NCI-H1048 (cell line): ENCODE measurements at regions not wholly inside any gene's neighbourhood (a gene's known extent, or its start where the extent isn't known, plus 50 kb on each side); places are given as distances from the start of the nearest gene placed in this dataset.
"Not testable (repeated sequence)": the region's sequence is repeated elsewhere in the genome, so short reads cannot be mapped to it uniquely, and the experiment has no call there.

Experiments
- DNase-seq: peaks from one replicate; lab custom pipeline; 2025; lab: John Stamatoyannopoulos, UW

DNA sequence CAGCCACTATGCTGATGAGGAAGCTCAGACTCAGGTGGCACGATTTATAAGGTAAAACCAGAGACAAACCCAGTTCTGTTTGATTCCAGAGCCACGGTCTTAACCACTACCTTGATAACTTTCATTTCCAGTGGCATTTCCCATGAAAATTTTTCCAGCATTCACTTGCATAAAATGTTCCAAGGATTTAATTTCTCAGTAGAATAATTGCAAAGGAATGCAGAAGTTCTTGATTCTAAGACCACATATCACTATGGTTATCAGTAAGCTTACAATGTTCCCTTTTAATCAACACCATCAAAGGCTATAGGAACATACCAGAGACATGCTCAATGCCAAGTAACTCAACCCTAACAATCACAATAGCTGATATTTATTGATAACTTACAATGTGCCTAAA, 306.0 kb upstream of the HS3ST5 start:
- no peak for DNase-seq

DNA sequence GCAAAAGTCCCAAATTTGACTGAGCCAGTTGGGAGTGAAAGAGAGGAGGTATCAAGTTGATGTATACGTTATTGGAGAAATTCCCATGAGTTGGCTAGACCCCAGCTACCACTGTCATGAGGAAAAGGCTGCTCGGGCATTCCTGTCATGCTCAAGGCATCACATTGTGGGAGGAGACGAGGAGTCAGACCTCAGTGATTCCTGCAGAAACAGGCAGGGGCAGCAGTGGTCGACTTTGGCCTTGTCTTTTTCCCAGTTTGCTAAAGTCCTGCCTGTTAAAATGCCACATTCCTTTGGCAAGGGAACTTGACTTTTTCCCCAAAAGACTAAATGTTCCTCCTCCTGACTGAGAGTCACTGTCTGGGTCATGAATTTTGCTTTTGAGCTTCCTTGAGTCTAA, 295.5 kb upstream of the HS3ST5 start:
- DNase-seq = no peak

DNA sequence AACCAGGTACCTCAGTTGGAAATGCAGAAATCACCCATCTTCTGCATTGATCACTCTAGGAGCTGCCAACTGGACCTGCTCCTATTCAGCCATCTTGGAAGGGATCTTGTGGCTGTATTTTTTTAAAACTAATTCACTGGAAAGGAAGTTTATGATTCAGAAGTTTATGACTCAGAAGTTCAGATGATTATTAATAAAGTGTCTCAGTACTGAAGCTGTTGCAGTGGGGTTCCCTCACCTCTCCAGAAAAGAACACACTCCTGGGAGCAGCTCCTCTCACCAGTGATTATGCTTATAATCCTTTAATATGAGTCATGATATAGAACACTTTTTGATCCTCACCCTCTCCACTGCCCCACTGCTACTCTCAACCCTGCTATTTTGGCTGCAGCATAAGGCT, 291.2 kb upstream of the HS3ST5 start:
- no peak for DNase-seq

DNA sequence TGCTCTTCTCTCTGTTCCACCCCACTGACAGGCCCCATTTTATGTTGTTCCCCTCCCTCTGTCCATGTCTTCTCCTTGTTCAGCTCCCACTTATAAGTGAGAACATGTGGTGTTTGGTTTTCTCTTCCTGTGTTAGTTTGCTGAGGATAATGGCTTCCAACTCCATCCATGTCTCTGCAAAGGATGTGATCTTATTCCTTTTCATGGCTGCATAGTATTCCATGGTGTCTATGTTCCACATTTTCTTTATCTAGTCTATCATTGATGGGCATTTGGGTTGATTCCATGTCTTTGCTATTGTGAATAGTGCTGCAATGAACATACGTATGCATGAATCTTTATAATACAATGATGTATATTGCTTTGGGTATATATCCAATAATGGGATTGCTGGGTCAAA, 283.4 kb upstream of the HS3ST5 start:
- DNase-seq = not testable (repeated sequence)

DNA sequence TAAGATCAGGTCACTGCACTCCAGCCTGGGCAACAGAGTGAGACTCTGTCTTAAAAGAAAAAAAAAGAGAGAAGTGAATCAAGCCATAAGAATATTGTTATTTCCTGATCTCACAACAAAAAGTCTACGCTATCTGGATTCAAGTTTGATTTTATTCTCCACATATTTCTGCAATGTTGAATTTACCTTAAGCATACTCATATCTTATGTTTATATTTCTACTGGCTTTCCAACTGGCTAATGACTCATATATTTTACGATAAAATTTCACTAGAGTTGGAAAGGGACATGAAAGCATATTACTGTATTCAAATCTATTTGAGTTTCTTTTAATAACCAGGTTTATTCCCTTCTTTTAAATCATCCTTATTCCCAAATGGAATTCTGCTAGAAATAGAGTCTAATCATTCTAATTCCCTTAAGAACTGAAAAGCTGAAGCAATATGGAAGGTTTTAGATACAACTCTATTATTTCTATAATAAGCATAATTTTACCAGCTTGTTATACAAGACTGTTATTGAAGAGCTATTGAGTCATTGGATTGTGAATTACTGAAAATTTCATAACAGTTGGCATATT, 276.9 kb upstream of the HS3ST5 start:
- no peak for DNase-seq

DNA sequence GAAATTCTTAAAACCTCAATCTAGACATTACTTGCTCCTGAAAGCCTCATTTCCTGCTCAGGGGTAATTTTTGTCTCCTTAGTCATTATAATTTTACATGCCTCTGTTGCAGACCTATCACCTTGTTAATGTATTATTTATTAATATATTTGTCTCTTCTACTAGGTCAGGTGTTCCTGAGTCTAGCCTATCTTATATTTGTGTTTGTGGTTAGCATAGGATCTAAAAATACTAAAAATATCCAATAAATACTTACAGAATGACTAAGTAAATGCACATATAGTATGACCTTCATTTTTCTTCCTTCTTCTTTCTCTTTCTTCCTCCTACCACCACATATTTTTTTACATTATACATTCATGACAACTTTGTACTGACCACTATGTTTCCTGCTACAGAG, 268.9 kb upstream of the HS3ST5 start:
- DNase-seq = no peak

DNA sequence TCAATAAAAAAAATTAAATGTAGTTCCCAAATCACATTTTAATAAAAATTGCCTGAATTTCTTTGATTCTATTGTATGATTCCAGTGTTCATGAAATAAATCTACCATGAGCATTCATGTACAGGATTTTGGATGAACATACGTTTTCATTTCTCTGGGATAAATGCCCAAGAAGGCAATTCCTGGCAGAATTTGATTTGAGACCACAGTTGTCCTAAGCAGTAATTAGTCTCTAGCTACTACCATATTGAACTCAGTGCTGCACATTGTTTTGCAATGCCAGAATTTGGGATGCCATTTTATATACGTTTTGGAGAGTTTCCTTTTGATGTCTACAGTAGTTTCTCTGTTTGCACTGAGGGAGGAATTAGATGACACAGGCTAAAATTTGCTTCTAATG, 265.3 kb upstream of the HS3ST5 start:
- no peak for DNase-seq

DNA sequence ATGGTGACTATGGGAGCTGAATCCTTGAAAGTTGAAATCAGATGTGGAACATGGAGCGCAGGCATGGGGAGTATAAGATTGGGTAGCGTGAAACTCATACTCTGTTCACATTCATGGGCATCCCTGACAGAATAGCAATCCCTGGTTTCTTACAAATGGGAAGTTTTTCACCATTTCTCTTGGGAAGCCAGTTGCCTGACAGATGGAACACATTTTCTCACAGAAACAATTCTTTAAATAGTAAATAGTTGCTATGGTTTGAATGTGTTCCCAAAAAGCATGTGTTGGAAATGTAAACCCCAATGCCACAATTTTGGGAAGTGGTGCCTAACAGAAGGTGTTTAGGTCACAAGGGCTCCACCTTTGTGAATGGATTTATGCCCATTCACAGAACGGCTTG, 262.8 kb upstream of the HS3ST5 start:
- no peak for DNase-seq

DNA sequence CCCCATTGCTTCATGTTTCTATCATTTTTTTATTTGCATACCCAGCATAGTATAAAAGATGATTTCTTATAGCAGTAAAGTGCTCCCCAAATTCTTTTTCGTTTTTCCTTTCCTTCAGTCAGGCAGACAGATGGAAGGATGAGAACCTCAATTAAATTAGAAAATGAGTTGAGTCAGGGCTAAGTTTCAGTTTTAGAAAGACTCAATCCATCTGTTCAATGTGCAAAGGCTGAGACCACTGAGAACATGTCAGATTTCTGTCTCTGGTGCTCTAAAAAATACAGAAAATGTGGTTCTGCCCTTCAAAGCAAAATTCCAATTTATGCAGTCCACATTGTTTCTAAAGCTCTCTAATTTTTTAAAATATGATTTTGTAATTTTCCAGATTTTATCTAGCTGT, 257.6 kb upstream of the HS3ST5 start:
- DNase-seq = no peak

DNA sequence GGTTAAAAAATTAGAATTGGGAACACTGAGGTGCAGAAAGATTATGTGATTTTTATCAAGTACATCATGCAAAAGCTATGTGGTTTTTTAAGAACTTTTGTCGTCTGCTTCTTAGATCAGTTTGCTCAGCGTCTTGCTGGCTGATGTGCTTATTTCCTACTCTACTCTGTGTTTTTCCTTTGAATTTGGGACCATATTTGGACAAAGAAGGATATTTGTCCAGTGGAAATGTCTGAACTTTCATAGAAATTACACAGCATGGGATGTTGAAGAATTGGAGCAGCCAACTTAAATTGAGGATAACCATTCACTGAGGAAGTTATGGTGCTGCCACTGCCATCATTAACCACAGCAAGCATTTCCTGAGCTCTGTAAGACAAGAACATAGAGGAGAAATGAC, 252.8 kb upstream of the HS3ST5 start:
- DNase-seq = no peak

DNA sequence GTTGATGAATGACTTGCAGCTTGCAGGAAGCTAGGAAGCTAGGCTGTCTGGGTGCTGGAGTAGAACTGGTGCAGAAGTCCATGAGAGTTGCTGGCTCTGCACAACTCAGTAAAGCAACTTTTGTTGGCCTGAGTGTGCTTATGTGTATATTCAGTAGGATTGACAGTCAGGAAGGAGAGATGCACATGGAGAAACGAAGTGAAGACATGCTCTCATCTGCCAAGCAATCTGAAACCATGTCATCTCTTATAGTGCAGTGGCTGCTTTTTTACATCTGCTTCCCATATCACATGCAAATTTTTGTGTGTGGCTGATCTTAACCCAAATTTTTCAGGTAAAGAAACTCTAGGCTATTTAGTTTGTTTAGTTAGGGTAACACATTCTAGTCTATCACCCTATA, 252.4 kb upstream of the HS3ST5 start:
- no peak for DNase-seq

DNA sequence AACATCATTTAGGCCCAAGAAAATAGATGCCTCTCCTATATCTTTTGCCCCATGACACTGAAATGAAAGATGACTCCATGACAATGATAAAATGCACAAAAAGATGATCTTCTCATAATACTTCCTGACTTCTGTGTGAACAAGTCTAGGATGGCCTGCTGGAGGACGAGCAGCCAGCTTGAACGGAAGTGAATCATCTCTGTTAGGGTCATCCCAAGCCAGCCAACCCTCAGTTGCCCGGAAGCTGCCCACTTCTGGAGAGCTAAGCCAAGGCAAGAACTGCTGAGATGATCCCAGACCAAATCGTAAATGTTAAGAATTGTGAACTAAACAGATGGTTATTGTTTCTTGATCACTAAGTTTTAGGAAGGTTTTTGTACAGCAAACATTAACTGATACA, 249.7 kb upstream of the HS3ST5 start:
- DNase-seq = no peak

DNA sequence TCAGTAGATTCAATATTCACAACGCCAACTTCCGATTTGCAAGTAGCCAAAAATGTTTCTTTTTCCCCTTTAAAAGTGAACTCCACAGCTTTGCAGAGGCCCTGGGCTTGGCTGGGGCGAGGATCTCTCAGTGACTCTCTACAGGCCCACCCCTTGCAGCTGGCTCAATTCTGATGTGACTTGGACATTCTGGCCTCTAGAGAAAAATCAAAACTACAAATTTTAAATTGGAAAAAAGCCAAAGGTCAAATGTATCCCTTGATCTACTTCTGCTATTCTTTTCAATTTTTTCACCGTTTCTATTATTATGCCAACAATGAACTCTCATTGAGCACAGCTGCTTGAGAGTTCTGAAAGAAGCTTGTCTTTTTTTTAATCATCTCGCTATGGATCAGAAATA, 245.9 kb upstream of the HS3ST5 start:
- DNase-seq = no peak

DNA sequence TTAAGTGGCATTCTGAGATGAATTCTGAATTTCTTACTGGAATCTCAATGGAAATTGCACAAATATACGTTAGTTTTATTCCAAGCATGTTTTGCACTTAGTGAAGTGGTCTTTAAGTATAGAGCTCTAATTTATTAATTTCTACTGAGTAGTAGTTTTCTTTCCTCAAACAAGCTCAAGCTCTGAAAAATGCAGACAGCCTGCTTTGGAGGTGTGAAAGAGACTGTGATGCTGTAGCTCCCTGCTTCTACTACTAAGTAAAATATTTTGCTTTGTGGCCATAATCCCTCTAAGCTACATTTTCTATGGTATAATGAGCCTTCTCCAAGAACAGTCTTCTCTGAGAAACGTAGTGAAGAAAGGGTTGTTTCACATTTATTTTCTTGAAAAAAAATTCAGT, 243.5 kb upstream of the HS3ST5 start:
- no peak for DNase-seq

DNA sequence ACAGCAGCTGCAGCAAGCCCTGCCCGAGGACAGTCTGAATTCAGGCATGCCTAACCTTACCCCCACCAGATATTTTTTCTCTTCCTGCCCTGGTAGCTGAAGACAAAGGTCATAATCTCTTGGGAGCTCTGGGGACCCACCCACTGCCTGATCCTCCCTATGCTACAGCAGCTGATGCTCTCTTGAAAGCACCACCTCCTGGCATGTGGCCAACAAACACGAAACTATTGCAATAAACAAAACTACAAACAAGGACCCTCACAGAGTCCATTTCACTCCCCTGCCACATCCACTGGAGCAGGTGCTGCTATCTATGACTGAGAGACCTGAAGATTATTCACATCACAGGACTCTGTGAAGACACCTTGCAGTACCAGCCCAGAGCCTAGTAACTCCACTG, 238.5 kb upstream of the HS3ST5 start:
- DNase-seq = no peak

DNA sequence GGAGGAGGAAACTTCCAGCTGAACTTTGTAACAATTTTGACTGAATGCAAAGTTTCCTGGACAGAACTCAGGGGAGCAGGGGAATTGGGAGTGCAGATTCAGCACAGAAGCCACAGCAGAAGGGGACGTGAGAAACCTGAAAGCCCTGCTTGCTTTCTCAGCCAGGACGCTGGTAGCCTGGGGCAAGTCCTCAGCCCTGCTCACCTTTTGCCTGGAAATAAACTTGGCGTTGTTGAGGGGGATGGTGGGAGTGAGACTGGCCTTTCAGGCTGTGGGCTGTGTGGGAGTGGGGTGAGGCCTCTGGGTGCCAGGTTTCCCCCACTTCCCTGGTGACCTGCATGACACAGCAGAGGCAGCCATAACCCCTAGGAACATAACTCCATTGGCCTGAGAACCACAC, 238.1 kb upstream of the HS3ST5 start:
- no peak for DNase-seq

DNA sequence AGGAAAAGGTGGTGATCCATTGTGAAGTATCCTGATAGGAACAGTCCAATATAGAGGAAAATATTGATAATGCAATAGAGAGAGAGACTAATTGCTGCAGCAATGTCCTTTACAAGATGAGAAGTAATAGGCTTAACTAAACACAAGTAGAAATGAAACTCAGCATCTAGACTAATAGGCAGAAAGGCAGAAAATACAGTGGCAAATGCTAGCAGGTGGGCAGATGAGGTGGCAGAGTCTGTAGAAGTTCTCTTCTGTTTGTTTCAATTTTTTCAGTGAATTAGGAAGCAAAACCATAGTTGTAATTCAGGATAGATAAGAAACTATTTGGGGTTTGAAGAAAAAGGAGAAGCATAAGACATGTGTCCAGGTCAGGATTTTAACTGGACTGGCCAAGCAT, 236.7 kb upstream of the HS3ST5 start:
- no peak for DNase-seq

DNA sequence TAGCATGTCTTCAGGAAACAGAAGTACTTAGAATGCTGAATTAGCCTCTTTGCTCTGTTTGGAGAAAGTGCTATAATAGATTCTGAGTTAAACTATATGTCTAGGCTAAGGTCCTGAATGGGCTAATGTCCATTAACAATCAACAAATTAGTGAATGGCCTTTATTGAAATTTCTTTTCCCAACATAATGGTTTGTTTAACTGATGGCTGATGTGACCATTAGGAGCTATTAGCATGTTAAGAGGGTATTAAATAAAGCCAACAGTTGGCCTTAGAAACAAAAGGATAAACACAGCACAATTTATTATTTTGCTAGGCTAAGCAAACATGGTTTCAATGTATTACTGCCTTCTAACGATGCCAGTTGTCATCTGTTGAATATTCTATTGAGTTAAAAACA, 234.3 kb upstream of the HS3ST5 start:
- no peak for DNase-seq

DNA sequence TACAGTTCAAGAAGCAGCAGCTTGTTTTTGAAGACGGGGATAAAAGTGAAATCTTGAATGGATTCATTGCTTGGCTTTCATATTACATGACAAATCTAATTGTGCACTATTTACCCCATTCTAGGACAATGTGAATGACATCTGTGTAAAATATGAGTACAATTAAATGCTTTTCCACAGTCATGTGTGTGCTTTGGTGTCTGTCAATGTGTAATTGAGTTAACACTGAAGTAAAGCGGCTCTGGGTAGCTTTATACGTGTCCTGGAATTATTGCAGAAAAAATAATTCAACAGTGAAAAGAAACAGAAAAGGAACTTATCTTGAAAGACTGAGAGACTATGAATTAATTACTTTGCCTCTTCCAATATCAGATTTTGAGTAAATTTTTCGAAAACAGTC, 233.5 kb upstream of the HS3ST5 start:
- no peak for DNase-seq

DNA sequence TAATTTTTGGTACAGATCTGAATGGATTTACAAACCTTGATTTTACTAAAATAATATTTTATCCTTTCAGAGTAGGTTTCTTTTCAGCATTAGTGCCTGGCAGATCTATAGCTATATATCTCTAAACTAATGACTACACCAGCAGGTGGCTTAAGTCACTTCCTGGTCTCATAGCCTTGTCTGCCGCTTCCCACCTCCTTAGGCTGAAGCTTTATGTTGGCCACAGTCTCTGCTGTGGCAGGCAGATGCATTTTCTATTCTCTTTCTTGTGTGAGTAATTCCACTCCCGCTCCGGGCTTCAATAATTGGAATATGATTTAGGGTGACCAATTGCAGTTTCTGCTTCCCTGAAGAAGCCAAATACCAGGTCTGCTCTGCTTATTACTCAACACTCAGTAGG, 226.8 kb upstream of the HS3ST5 start:
- no peak for DNase-seq

DNA sequence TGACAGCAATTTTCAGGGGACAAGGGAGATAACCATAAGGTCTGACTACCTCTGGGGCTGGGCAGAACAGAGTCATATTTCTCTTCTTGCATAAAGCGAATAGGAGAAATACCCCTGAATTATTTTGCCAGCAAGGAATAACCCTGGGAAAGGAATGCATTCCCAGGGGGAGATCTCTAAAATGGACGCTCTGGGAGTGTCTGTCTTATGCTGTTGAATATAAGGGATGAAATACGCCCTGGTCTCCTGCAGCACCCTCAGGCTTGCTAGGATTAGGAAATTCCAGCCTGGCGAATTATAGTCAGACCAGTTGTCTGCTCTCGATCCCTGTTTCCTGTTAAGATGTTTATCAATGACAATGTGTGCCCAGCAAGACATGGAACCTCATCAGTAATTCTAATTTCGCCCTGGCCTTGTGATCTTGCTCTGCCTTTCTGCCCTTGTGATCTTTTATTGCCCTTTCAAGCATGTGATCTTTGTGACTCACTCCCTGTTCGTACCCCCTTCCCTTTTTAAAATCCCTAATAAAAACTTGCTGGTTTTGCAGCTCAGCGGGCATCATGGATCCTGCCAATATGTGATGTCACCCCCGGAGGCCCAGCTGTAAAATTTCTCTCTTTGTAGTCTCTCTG, 221.6 kb upstream of the HS3ST5 start:
- DNase-seq = no peak

DNA sequence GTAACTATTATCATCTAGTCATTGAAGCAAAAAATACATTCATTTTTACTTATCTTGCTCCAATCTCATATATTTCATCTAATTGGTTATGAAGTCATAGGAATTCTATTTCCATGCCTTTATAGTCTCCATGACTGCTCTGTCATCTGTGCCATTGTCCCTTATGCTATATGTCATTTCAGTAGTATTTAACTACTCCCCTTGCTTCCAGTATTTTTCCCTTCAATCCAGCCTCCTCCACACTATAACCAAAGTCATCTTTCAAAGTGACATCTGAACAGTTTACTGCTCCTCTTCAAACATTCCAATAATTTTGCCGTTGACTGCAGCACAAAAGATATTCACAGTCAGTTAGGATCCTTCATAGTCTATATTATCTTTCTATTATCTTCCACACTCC, 216.6 kb upstream of the HS3ST5 start:
- DNase-seq = no peak

DNA sequence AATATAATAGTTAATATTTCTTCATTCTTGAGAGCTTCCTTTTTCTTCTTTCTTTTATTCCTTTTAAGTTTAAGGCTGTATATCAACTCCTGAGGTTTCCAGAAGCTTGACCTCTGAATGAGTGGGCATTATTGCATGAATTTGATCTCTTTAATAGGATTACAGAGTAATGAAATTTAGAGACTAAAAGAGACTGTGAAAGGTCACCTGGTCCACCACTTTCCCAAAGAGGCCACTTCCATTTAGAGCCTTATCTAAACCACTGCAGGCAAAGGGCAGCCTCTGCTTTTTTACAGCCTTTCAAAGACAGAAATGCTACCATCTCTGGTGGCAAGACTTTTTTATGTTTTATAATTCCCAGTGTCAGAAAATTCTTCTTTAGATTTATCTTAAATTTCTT, 215.3 kb upstream of the HS3ST5 start:
- DNase-seq = no peak

DNA sequence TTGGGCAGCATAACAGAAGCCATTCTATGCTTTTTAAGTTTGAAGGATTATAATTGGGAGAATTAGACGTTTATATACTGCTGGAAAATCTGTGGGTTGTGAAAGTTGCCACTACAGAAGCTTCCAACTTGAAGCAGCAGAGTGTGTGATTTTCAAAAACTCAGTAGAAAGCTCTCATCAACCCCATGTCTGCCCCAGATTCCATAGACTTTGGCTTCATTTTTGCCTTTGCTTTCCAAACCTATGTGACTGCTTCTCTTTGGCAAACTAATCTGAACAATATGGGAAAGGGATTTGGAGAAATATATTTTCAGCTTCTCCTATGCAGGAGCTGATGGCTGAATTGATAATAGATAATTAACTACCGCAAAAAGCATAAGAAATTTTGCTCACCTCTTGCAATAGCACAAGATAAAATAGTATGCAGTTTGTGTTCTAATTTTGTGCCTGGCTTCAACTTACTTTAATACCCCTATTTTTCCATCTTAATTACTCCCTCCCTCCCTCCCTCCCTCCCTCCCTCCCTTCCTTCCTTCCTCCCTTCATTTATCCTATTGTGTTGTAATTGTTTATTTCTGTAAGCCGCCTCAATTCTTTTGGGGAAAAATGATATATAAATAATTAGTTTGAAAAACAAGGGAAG, 214.1 kb upstream of the HS3ST5 start:
- no peak for DNase-seq
